Stromal cell of bone marrow (primary cell): ENCODE measurements at regions not wholly inside any gene's neighbourhood (a gene's known extent, or its start where the extent isn't known, plus 50 kb on each side); places are given as distances from the start of the nearest gene placed in this dataset.

Experiments
- DNase-seq: peaks from one replicate; pipeline ENCODE4 v3.0.0-alpha.2; 2012; ENCODE audit warnings: low read depth

GRCh38 chr10:28928484-28928883, 251.2 kb downstream of the BAMBI start:
- no peak for DNase-seq

- no peak for DNase-seq
Observed at GRCh38 chr10:28929942-28930341, 252.6 kb downstream of the BAMBI start.

GRCh38 chr10:28930514-28931495, 253.5 kb downstream of the BAMBI start:
- DNase-seq: no peak

- no peak for DNase-seq
Observed at GRCh38 chr10:28935061-28935460, 257.7 kb downstream of the BAMBI start.

GRCh38 chr10:28937959-28938358, 260.6 kb downstream of the BAMBI start:
- no peak for DNase-seq

- DNase-seq: no peak
Observed at GRCh38 chr10:28938745-28939144, 261.4 kb downstream of the BAMBI start.

- DNase-seq: peak; percentile 74
Observed at GRCh38 chr10:28939281-28940157, 262.2 kb downstream of the BAMBI start.

GRCh38 chr10:28940158-28940888, 263.0 kb downstream of the BAMBI start:
- DNase-seq: no peak

GRCh38 chr10:28942012-28942411, 264.7 kb downstream of the BAMBI start:
- DNase-seq: no peak

GRCh38 chr10:28945959-28946358, 268.6 kb downstream of the BAMBI start:
- no peak for DNase-seq

GRCh38 chr10:28946479-28946878, 269.2 kb downstream of the BAMBI start:
- peak; percentile 31 for DNase-seq

- peak; percentile 24 for DNase-seq
Observed at GRCh38 chr10:28947171-28947570, 269.9 kb downstream of the BAMBI start.

- no peak for DNase-seq
Observed at GRCh38 chr10:28948046-28948445, 270.7 kb downstream of the BAMBI start.

- DNase-seq: no peak
Observed at GRCh38 chr10:28949005-28950004, 272.0 kb downstream of the BAMBI start.

GRCh38 chr10:28951484-28951883, 274.2 kb downstream of the BAMBI start:
- no peak for DNase-seq

GRCh38 chr10:28952523-28952922, 275.2 kb downstream of the BAMBI start:
- DNase-seq: no peak

- DNase-seq: no peak
Observed at GRCh38 chr10:28954211-28954610, 276.9 kb downstream of the BAMBI start.

GRCh38 chr10:28958468-28958867, 281.1 kb downstream of the BAMBI start:
- no peak for DNase-seq

- DNase-seq: no peak
Observed at GRCh38 chr10:28959850-28960501, 282.7 kb downstream of the BAMBI start.

- DNase-seq: no peak
Observed at GRCh38 chr10:28962768-28963167, 285.4 kb downstream of the BAMBI start.
